Stimulated activated effector memory CD8-positive, alpha-beta T cell treated with anti-CD3 and anti-CD28 coated beads, Interleukin-12 subunit alpha, Interleukin-12 subunit beta, amount 100 ng/mL, for 72 hours (primary cell): ENCODE measurements at regions not wholly inside any gene's neighbourhood (a gene's known extent, or its start where the extent isn't known, plus 50 kb on each side); places are given as distances from the start of the nearest gene placed in this dataset.

Experiments used
- ATAC-seq: fragments of 150-1000 bp; cut with Tn5 transposase; 2 replicates; pipeline ENCODE4 v1.10.0; 2021
- DNase-seq, 2 donors: peaks; one replicate each; pipeline ENCODE4 v3.0.0; 2021 to 2022; ENCODE audit warnings: low spot score in 2 of 2
- H3K27ac Mint-ChIP-seq: one replicate; pipeline ENCODE4 v1.8.0; 2022; ENCODE audit warnings: mild to moderate bottlenecking, mixed read lengths
- H3K36me3 Mint-ChIP-seq: one replicate; pipeline ENCODE4 v1.8.0; 2022; ENCODE audit warnings: mild to moderate bottlenecking, mixed read lengths
- H3K4me1 Mint-ChIP-seq: one replicate; pipeline ENCODE4 v1.8.0; 2022; ENCODE audit warnings: mixed read lengths
- H3K4me3 Mint-ChIP-seq: one replicate; pipeline ENCODE4 v1.8.0; 2022; ENCODE audit warnings: mild to moderate bottlenecking, mixed read lengths
- H3K9me3 Mint-ChIP-seq: one replicate; pipeline ENCODE4 v1.8.0; 2022; ENCODE audit warnings: mixed read lengths

DNA sequence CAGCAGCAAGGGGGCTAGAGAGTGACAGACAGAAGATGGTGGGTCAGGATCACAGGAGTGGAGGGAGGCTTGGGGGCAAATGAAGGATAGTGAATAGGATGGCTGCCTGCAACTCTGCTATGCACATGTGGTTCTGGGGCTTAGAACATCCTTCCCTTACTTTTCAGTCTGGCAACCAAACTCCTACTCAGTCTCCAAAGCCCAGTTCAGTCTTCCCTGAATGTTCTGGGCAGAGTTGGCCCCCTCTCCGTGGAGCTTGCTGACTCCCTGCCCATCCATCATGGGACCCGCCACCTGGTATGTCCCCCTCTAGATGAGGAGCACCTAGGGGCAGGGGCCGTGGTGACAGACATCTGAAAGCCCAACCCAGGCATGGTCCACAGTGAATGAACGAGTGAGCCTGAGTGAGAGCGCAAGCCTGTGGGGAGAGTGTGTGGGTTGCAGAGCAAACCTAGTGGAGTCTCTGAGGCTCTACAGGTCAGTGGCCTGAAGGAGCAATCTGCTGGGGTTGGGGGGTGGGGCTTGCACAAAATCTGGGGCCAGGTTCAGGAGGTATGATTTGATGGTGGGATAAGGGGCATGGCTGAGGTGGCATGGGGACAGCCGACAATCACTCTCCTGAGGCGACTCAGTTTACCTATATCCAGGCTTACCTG lies 180.6 kb downstream of the FGF18 start:
- Mint-ChIP-seq H3K4me3 (no peak overlapping the region), H3K27ac (no peak overlapping the region)

DNA sequence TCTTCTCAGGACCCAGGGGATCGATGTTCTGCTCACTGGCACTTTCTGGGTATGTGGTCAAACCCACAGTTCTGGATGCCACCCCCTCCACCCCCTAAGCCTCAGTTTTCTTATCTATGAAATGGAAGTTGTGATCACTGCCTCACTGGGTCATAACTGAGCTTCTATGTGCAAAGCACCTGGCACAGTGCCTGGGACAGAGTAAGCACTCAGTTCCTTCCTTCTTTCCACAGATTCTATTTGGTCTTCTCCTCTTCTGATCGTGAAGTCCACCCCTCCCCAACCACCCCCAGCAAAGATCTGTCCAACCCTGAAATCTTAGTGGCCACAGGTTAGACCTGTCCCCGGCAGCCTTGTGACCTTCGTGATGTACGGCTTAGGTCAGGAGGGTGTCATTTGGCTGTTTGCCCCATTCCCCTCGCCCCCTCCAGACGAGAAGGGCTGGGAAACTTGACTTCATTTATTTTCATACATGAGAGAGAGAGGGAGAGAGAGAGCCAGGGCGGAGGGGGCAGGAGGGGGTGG lies 181.4 kb downstream of the FGF18 start:
- H3K36me3 Mint-ChIP-seq = no peaks in the 10 kb centered on the region
- ATAC-seq (peak; percentile 29), DNase-seq (no peak)
- H3K9me3 Mint-ChIP-seq = no peaks in the 10 kb centered on the region
- no peak overlapping the region for H3K4me3 Mint-ChIP-seq
- H3K27ac Mint-ChIP-seq = no peak overlapping the region
- peaks cover 7% of the 10 kb centered on the region for H3K4me1 Mint-ChIP-seq

More for the DNA sequence above, 180.6 kb downstream of the FGF18 start:
- ATAC-seq = no peak
- H3K4me1 Mint-ChIP-seq = peaks cover 7% of the 10 kb centered on the region
- DNase-seq = no peak
- H3K9me3 Mint-ChIP-seq = no peaks in the 10 kb centered on the region
- no peaks in the 10 kb centered on the region for H3K36me3 Mint-ChIP-seq

DNA sequence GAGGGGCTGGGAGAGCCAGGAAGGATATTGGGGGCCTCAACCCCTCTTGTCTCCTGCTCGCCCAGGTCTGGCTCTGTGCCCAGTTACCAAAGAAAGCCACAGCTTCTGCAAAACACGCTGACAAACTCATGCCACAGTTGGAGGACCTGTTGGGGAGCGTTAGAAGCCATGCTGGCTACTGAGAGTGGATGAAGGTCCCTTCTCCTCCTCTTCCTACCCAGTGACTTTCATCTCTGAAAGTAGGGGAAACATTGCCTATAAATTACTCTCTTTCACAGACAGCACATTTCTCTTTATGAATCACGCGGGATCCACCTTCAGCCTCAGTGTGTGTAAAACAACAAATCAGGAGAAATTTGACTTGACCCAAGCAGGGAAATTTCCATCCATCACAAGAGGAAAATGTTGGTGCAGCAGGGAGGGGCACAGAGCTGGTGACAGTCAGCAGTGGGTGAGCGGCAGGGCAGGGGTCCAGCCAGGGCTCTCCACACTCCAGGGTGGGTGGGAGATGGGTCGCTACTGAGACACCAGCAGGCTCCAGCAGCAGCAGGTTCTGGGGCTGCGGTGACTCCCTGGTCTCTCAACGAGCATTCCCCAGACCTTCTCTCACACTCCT lies 181.9 kb downstream of the FGF18 start:
- ATAC-seq (peak; percentile 49), DNase-seq (no peak)
- Mint-ChIP-seq H3K4me1 (peaks cover 7% of the 10 kb centered on the region), H3K9me3 (peaks cover 3% of the 10 kb centered on the region), H3K4me3 (no peak overlapping the region), H3K36me3 (no peaks in the 10 kb centered on the region), H3K27ac (no peak overlapping the region)

DNA sequence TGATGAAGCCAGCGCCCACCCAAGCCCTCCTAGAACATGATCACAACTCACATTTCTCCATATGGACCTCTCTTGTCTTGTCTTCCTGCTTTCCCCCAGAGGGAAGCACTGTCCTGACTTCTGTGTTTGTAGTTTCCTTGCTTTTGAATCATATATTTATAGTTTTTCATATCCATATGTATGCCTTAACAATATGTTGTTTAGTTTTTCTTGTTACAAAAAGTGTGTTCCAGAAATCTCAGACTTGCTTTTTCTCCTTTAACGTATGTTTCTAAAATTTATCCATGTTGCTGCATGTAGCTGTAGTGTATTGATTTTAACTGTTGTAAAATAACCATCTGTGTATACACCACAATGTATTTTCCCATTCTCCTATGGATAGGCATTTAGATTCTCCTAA lies 182.0 kb upstream of the SMIM23 start:
- Mint-ChIP-seq H3K36me3 (no peaks in the 10 kb centered on the region), H3K27ac (no peak overlapping the region), H3K4me1 (peaks cover 7% of the 10 kb centered on the region), H3K4me3 (no peak overlapping the region), H3K9me3 (peaks cover 8% of the 10 kb centered on the region)
- DNase-seq (no peak), ATAC-seq (no peak)

DNA sequence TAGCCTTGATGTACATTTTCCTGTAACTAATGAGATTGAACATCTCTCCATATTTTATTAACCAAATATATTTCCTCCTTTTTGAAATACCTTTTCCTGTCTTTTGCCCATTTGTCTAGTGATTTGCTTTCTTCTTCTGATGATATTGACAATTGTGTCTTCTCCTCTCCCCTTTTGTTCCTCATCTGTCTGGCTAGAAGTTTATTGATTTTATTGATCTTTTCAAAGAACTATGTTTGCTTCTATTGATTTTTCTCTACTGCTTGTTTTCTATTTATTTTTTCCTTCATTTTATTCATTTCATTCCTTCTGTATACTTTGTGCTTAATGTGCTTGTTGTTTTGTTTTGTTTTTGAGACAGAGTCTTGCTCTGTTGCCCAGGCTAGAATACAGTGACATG lies 181.4 kb upstream of the SMIM23 start:
- peaks cover 8% of the 10 kb centered on the region for H3K9me3 Mint-ChIP-seq
- H3K4me3 Mint-ChIP-seq = no peak overlapping the region

DNA sequence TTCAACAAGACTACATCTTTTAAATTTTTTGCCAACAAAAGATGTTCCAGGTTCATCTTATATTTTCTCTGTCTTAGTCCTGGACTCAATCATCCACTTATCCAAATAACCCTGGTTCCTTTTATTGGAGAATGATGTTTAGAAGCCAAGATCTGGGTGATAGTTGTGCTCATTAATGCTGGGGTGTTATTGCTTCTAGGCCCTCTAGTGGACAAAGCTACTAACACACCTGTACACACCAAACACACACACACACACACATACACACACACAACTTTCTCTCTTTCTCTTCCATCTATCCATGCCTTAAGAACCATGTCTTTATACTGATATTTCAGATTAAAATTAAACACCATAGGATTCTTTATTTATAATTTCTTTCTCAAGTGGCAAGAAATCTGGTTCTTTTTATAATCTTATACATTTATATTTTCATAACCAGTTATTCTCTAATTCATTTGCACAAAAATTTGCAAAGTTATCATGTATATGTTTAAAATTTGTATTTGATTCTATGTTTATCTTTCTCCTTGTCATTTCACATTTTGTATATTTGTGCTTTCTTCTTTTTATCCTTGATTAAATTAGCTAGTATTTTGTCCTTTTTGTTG lies 179.1 kb upstream of the SMIM23 start:
- no peak overlapping the region for H3K27ac Mint-ChIP-seq
- peaks cover 8% of the 10 kb centered on the region for H3K9me3 Mint-ChIP-seq
- H3K36me3 Mint-ChIP-seq = no peaks in the 10 kb centered on the region
- H3K4me3 Mint-ChIP-seq = no peak overlapping the region
- no peak for ATAC-seq
- H3K4me1 Mint-ChIP-seq = no peaks in the 10 kb centered on the region
- DNase-seq = no peak

More for the DNA sequence above, 181.4 kb upstream of the SMIM23 start:
- H3K36me3 Mint-ChIP-seq = no peaks in the 10 kb centered on the region
- H3K27ac Mint-ChIP-seq = no peak overlapping the region
- peaks cover 7% of the 10 kb centered on the region for H3K4me1 Mint-ChIP-seq
- DNase-seq = no peak
- ATAC-seq = no peak

DNA sequence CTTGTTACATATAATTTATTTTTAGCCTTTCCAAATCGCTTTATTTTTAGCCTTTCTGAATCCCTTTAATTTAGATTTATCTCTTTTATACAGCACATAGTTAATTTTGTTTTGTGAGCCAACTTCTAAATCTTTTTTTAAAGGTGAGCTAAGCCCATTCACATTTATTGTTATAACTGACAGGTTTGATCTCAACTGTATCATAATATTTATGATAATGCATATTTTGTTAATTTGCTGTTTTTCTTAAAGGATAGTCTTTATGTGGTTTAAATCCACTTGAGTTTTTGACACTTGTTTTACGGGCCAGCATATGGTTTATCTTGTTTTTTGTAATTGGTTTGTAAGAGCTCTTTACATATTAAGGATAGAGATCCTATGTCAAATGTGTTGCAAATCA lies 177.8 kb upstream of the SMIM23 start:
- H3K9me3 Mint-ChIP-seq = peaks cover 8% of the 10 kb centered on the region
- H3K4me3 Mint-ChIP-seq = no peak overlapping the region
- DNase-seq (no peak), ATAC-seq (no peak)
- H3K4me1 Mint-ChIP-seq = no peaks in the 10 kb centered on the region
- no peaks in the 10 kb centered on the region for H3K36me3 Mint-ChIP-seq
- no peak overlapping the region for H3K27ac Mint-ChIP-seq

DNA sequence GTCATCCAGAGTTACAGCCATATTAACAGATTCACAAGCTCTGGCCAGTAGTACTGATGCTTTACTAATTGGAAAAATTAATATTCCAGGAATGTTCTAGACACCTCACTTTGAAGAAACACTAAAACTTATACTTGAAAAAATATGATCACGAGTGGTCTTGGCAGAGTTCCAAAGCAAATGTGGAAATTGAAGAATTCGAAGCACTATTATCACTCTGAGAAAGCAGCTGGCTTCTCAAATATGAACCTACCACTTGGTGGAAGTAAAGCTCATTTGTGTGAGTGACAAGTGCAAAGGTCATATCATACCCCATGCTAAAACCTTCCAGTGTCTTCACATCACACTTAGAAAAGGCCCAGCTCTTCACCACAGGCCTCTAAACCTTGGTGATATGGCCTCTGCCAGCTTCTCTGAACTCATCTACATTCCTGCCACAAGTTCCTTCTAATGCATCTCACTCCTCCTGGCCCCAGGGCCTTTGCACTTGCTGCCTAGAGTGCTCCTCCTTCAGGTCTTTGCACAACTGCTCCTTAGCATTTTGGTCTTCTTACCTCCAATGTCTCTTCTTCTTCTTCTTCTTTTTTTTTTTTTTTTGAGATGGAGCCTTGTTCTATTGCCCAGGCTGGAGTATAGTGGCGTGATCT lies 175.7 kb upstream of the SMIM23 start:
- H3K9me3 Mint-ChIP-seq = peaks cover 8% of the 10 kb centered on the region
- no peaks in the 10 kb centered on the region for H3K36me3 Mint-ChIP-seq
- no peak for ATAC-seq
- H3K4me3 Mint-ChIP-seq = no peak overlapping the region
- DNase-seq = no peak
- no peak overlapping the region for H3K27ac Mint-ChIP-seq
- no peaks in the 10 kb centered on the region for H3K4me1 Mint-ChIP-seq

DNA sequence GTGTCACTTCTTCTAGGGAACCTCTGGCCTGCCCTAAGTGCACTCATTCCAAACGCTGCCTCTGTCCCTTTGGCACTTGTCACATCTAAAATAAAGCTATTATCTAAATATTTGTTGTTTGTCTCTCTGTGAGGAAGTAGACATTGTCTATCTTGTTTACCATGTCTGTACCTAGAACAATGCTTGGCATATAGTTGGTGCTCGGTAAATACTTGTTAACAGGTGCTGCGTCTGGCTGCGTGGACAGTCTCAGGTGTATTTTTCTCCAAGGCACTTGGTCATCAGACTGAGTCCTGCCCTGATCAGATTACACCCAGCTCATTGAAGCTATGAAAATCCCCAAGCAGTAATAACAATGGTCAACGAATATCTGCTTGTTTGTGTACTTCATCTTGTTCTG lies 174.9 kb upstream of the SMIM23 start:
- no peak overlapping the region for H3K4me3 Mint-ChIP-seq
- H3K36me3 Mint-ChIP-seq = no peaks in the 10 kb centered on the region
- no peak for ATAC-seq
- no peak overlapping the region for H3K27ac Mint-ChIP-seq
- no peak for DNase-seq
- peaks cover 8% of the 10 kb centered on the region for H3K9me3 Mint-ChIP-seq
- no peaks in the 10 kb centered on the region for H3K4me1 Mint-ChIP-seq

DNA sequence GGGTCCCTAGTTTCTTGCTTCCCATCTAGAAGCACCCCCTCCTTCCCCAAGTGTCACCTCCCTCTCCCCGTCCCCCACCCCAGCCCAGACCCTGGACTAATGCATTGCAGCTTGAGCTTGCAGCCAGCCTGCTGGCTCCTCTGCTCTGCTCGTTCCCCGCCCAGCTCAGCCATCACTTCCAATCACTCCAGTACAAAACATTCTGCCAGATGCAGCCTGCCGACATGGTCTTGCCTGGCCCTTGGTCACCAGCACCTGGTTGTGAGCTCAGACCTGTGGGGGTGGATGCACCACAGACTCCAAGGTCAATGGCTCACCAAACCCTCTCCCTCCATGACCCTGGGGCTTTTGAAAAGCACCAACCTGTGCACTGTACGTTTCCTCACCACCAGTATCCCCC lies 172.9 kb upstream of the SMIM23 start:
- Mint-ChIP-seq H3K4me3 (no peak overlapping the region), H3K36me3 (no peaks in the 10 kb centered on the region), H3K4me1 (no peaks in the 10 kb centered on the region), H3K9me3 (no peaks in the 10 kb centered on the region), H3K27ac (no peak overlapping the region)
- ATAC-seq (no peak), DNase-seq (no peak)

DNA sequence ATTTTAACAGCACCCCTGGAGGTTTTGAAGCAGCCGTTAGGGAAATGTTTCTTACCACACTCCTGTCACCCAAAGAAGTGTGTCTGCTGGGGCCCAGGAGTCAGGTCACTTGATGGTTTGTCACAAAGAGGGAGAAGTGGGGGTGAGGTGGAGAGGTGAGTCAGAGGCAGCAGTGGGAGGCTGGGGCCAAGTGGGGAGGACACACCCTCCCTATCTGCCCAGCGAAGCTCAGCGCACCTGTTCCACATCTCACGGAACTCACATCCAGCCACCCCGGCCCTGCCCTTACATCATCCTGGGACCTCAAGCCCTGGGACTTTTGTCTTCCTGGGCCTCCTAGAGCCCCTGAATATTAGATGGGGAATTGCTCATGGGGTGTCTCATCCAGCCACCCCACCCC lies 171.1 kb upstream of the SMIM23 start:
- no peaks in the 10 kb centered on the region for H3K36me3 Mint-ChIP-seq
- ATAC-seq (no peak), DNase-seq (no peak)
- H3K4me1 Mint-ChIP-seq = no peaks in the 10 kb centered on the region
- no peaks in the 10 kb centered on the region for H3K9me3 Mint-ChIP-seq
- no peak overlapping the region for H3K4me3 Mint-ChIP-seq
- no peak overlapping the region for H3K27ac Mint-ChIP-seq

DNA sequence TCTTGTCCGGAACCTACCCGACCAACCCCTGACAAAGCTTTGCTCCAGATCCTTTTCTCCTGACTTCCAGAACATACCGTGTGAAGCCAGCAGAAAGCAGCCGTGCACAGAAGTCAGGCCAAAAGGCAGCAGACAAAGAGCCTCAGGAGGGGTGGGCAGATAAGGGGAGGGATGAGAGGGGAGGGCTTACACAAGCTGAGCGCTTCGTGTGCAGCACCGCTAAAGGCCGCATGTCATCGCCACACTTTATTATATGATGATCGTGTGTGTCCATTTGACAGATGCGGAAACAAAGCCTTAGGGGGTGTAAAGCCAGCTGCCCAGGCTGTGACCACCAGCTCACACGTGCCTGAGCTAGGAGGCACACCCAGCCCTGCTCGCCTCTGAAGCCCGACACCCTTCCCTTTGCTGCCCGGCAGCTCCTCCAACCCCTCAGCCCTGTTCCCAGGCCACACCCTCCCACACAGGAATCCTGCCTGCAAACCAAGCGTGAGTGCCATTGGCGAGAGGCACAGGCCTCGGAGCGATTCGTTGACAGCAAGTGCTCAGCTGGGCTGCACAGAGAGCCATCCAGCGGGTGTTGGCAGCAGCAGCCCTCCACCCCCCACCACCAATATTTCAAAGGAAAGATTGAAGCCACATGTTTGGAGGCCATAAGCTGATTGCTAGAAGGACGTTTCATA lies 170.5 kb upstream of the SMIM23 start:
- no peak overlapping the region for H3K4me3 Mint-ChIP-seq
- H3K4me1 Mint-ChIP-seq = no peaks in the 10 kb centered on the region
- DNase-seq (no peak), ATAC-seq (no peak)
- no peaks in the 10 kb centered on the region for H3K36me3 Mint-ChIP-seq
- H3K9me3 Mint-ChIP-seq = no peaks in the 10 kb centered on the region
- no peak overlapping the region for H3K27ac Mint-ChIP-seq

DNA sequence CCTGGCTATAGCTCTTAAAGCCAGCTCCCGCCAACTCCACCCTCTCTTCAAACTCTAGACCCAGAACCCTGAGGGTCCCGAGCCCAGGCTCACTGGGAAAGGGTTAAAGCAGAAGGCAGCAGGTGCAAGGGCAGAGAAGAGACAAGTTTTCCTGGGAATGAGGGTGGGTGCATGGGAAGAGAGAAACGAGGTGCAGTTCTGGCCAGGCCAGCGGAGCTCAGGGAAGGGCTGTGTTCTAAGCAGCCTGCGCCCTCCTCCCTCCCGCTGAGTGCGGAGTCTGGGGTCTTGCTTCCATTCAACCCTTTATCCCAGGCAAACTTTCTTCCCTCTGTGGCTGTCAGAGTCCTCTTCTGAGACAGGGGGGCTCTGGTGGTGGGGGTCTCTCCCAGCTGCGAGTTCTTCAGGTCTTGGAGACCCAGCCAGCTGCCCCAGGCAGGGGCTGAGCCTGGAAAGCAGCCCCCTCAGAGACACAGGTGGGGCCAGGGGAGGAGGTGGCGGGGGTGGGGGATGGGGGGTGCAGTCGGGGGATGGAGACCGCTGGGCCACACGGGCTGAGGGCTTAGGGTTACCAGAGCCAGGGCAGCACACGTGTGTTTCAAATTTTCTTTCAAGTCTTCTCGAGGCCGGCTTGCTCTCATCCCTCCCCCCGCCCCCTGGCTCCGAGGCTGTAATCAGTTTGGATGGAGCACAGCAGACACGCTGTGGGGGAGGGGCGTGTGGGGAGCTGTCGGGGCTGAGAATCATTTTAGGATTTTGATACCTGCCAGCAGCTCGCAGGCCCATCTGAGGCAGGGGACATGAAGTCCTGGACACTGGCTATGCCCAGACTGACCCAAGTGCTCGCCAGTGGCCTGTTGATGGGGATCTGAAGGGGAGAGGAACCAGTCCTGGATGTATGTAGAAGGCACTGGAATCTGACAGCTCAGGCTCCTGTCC lies 169.6 kb upstream of the SMIM23 start:
- ATAC-seq (no peak), DNase-seq (no peak)
- Mint-ChIP-seq H3K27ac (no peak overlapping the region), H3K4me1 (no peaks in the 10 kb centered on the region), H3K9me3 (no peaks in the 10 kb centered on the region), H3K36me3 (no peaks in the 10 kb centered on the region), H3K4me3 (no peak overlapping the region)

DNA sequence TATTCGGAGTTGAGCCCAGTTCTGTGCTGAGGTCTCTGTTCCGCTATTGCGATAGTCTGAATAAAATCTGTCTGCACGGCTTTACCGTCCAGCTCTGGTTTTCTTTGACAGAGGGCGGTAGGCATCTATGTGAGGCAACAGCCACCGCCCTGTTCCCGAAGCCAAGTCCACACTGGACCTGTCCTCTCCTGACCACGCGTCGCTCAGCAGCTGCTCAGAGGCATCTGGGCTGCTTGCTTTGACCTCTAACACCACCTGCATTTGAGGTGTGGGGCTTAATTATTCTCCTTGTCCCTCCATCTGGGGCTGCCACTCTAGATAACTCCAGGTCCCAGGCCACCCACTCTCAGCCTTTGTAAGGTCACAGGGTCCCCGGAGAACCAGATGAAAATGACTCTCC lies 168.4 kb upstream of the SMIM23 start:
- Mint-ChIP-seq H3K4me1 (no peaks in the 10 kb centered on the region), H3K4me3 (no peak overlapping the region), H3K9me3 (no peaks in the 10 kb centered on the region), H3K36me3 (no peaks in the 10 kb centered on the region), H3K27ac (no peak overlapping the region)
- DNase-seq (no peak), ATAC-seq (no peak)
